ENCODE measurements at regions not wholly inside any gene's neighbourhood (a gene's known extent, or its start where the extent isn't known, plus 50 kb on each side); places are given as distances from the start of the nearest gene placed in this dataset.

DNA sequence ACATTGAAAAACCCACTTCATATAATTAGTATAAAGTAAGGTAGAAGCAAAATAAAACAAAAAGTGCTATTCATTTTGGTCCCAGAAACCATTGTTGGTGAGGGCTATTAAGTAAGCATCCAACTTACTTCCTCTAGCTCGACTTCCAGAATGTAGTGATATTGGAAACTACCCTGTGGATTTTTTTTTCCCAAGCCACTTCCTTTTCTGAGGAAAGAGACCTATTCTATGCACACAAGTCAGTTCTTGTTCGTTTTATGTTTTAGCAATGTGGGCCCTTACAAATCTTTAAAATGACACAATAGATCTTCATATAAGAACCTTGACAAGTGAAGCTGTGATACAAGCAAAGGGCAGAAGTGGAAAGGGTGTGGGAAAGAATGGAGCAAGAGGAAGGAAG is 402.0 kb upstream of the TBL1XR1 start:
- peaks cover 39% of the 10 kb centered on the region for H3K4me1 ChIP-seq (ENCODE audit: control insufficient read depth, insufficient read depth, low read length)

GRCh38 chr3:177599837-177600236 is 402.6 kb upstream of the TBL1XR1 start:
- H3K9me3 ChIP-seq (ENCODE audit: control insufficient read depth in 2 of 2, low read length in 2 of 2): no peaks in the 10 kb centered on the region
- H3K9ac ChIP-seq (ENCODE audit: low read length in 2 of 2): no peak overlapping the region
- peaks cover 39% of the 10 kb centered on the region for H3K4me1 ChIP-seq (ENCODE audit: control insufficient read depth, insufficient read depth, low read length)
- H3K36me3 ChIP-seq (ENCODE audit: control insufficient read depth in 2 of 2, insufficient read depth in 2 of 2, low read length in 2 of 2): no peaks in the 10 kb centered on the region
- peak overlapping the region; percentile 13 for H3K27ac ChIP-seq (ENCODE audit: low read length)
- H3K27me3 ChIP-seq (ENCODE audit: control insufficient read depth in 1 of 2, insufficient read depth in 2 of 2, low read length in 2 of 2): no peaks in the 10 kb centered on the region
- no peak overlapping the region for H3K4me3 ChIP-seq (ENCODE audit: low read length in 2 of 2)

More for the DNA sequence above, 402.0 kb upstream of the TBL1XR1 start:
- H3K27me3 ChIP-seq (ENCODE audit: control insufficient read depth in 1 of 2, insufficient read depth in 2 of 2, low read length in 2 of 2): no peaks in the 10 kb centered on the region
- no peaks in the 10 kb centered on the region for H3K36me3 ChIP-seq (ENCODE audit: control insufficient read depth in 2 of 2, insufficient read depth in 2 of 2, low read length in 2 of 2)
- no peak overlapping the region for H3K4me3 ChIP-seq (ENCODE audit: low read length in 2 of 2)
- peak overlapping the region; percentile 13 for H3K27ac ChIP-seq (ENCODE audit: low read length)
- no peaks in the 10 kb centered on the region for H3K9me3 ChIP-seq (ENCODE audit: control insufficient read depth in 2 of 2, low read length in 2 of 2)
- no peak overlapping the region for H3K9ac ChIP-seq (ENCODE audit: low read length in 2 of 2)

DNA sequence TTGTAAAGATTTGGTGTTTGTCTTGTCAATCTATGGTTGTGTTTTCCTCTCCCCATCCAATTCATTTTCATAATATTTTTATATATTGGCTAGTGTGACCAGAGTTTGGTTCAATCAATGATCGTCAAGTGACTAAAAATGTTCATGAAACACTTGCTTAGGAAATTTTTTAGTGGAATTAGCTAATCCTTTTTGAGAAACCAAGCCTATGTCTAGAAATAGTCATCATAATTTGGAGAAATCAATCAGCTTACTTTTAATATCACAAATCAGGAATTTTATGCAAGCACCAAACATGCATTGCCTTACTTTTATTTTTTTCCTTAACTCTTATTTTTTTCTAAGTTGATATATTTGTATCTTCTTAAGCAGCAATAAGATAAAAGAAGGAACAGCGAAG is 403.1 kb upstream of the TBL1XR1 start:
- peaks cover 39% of the 10 kb centered on the region for H3K4me1 ChIP-seq (ENCODE audit: control insufficient read depth, insufficient read depth, low read length)

DNA sequence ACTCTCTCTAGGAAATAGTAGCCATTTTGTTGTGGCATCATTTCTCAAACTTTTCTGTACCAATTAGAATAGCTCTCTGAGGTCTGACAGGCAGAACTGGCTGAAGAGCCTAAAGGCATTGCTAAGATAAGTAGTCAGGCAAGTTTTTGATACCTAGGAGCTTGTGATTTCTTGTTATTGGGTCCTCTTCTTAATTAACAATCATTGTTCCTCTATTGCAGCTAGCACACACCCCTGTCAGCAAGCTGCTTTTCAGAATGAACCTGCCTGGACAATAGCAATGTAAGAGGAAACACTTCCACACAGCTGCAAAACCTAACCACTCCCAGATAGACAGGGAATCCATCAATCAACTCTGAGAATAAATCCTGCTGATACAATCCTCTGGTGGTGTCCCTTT is 403.9 kb upstream of the TBL1XR1 start:
- no peaks in the 10 kb centered on the region for H3K36me3 ChIP-seq (ENCODE audit: control insufficient read depth in 2 of 2, insufficient read depth in 2 of 2, low read length in 2 of 2)
- H3K27ac ChIP-seq (ENCODE audit: low read length): no peak overlapping the region
- H3K9me3 ChIP-seq (ENCODE audit: control insufficient read depth in 2 of 2, low read length in 2 of 2): no peaks in the 10 kb centered on the region
- H3K9ac ChIP-seq (ENCODE audit: low read length in 2 of 2): no peak overlapping the region
- H3K27me3 ChIP-seq (ENCODE audit: control insufficient read depth in 1 of 2, insufficient read depth in 2 of 2, low read length in 2 of 2): no peaks in the 10 kb centered on the region
- peaks cover 38% of the 10 kb centered on the region for H3K4me1 ChIP-seq (ENCODE audit: control insufficient read depth, insufficient read depth, low read length)
- no peak overlapping the region for H3K4me3 ChIP-seq (ENCODE audit: low read length in 2 of 2)

More for the DNA sequence above, 403.1 kb upstream of the TBL1XR1 start:
- Histone ChIP-seq H3K27ac (ENCODE audit: low read length) (no peak overlapping the region), H3K9ac (ENCODE audit: low read length in 2 of 2) (no peak overlapping the region), H3K36me3 (ENCODE audit: control insufficient read depth in 2 of 2, insufficient read depth in 2 of 2, low read length in 2 of 2) (no peaks in the 10 kb centered on the region), H3K9me3 (ENCODE audit: control insufficient read depth in 2 of 2, low read length in 2 of 2) (no peaks in the 10 kb centered on the region), H3K27me3 (ENCODE audit: control insufficient read depth in 1 of 2, insufficient read depth in 2 of 2, low read length in 2 of 2) (no peaks in the 10 kb centered on the region), H3K4me3 (ENCODE audit: low read length in 2 of 2) (no peak overlapping the region)

- H3K27ac ChIP-seq (ENCODE audit: low read length): no peak overlapping the region
- no peak overlapping the region for H3K4me3 ChIP-seq (ENCODE audit: low read length in 2 of 2)
- H3K4me1 ChIP-seq (ENCODE audit: control insufficient read depth, insufficient read depth, low read length): peaks cover 31% of the 10 kb centered on the region
- no peaks in the 10 kb centered on the region for H3K36me3 ChIP-seq (ENCODE audit: control insufficient read depth in 2 of 2, insufficient read depth in 2 of 2, low read length in 2 of 2)
- H3K9ac ChIP-seq (ENCODE audit: low read length in 2 of 2): no peak overlapping the region
- H3K27me3 ChIP-seq (ENCODE audit: control insufficient read depth in 1 of 2, insufficient read depth in 2 of 2, low read length in 2 of 2): no peaks in the 10 kb centered on the region
- no peaks in the 10 kb centered on the region for H3K9me3 ChIP-seq (ENCODE audit: control insufficient read depth in 2 of 2, low read length in 2 of 2)
Observed at GRCh38 chr3:177602601-177603147, 405.4 kb upstream of the TBL1XR1 start.

DNA sequence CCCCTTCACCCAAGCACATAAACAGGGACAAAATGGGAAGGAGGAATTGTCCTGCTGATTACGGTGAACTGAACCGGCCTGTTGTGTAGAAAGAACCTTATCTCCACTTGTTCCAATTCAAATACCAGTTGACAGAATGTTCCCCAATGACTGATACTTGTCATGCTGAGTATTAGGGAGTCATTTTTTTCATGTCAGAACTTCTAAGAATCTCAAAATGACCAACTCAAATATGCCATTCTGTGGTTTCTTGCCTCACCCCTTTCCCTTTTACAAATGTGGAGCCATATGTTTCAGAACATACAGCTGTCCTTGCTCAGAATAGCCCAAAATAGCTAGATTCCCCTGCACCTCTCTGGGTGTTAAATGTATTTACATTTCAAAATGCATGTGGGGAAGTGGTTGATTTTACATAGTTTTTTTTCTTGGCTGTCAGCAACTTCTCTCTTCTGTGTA is 405.9 kb upstream of the TBL1XR1 start:
- no peak overlapping the region for H3K9ac ChIP-seq (ENCODE audit: low read length in 2 of 2)
- no peak overlapping the region for H3K27ac ChIP-seq (ENCODE audit: low read length)
- H3K27me3 ChIP-seq (ENCODE audit: control insufficient read depth in 1 of 2, insufficient read depth in 2 of 2, low read length in 2 of 2): no peaks in the 10 kb centered on the region
- H3K4me1 ChIP-seq (ENCODE audit: control insufficient read depth, insufficient read depth, low read length): peaks cover 29% of the 10 kb centered on the region
- H3K4me3 ChIP-seq (ENCODE audit: low read length in 2 of 2): no peak overlapping the region
- no peaks in the 10 kb centered on the region for H3K36me3 ChIP-seq (ENCODE audit: control insufficient read depth in 2 of 2, insufficient read depth in 2 of 2, low read length in 2 of 2)
- H3K9me3 ChIP-seq (ENCODE audit: control insufficient read depth in 2 of 2, low read length in 2 of 2): no peaks in the 10 kb centered on the region

DNA sequence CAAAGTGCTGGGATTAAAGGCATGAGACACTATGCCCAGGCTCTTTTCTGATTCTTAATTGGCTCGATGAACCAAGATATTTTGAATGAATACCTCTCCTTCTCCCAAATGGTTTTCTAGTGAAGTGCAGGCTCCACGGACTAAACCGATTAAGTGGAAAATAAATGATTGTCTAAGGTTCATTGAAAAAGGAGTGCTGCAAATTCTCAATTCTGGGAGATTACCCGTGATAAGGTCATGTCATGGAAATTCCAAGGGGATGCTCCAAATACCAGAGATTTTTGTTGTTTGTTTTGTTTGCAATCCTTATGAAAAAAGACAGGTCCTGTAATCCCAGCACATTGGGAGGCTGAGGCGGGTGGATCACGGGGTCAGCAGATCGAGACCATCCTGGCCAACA is 406.9 kb upstream of the TBL1XR1 start:
- no peak overlapping the region for H3K4me3 ChIP-seq (ENCODE audit: low read length in 2 of 2)
- peaks cover 21% of the 10 kb centered on the region for H3K4me1 ChIP-seq (ENCODE audit: control insufficient read depth, insufficient read depth, low read length)
- H3K27ac ChIP-seq (ENCODE audit: low read length): no peak overlapping the region
- no peaks in the 10 kb centered on the region for H3K9me3 ChIP-seq (ENCODE audit: control insufficient read depth in 2 of 2, low read length in 2 of 2)
- no peaks in the 10 kb centered on the region for H3K27me3 ChIP-seq (ENCODE audit: control insufficient read depth in 1 of 2, insufficient read depth in 2 of 2, low read length in 2 of 2)
- no peak overlapping the region for H3K9ac ChIP-seq (ENCODE audit: low read length in 2 of 2)
- H3K36me3 ChIP-seq (ENCODE audit: control insufficient read depth in 2 of 2, insufficient read depth in 2 of 2, low read length in 2 of 2): no peaks in the 10 kb centered on the region

GRCh38 chr3:177606891-177607290 is 409.6 kb upstream of the TBL1XR1 start:
- Histone ChIP-seq H3K4me3 (ENCODE audit: low read length in 2 of 2) (no peak overlapping the region), H3K27me3 (ENCODE audit: control insufficient read depth in 1 of 2, insufficient read depth in 2 of 2, low read length in 2 of 2) (no peaks in the 10 kb centered on the region), H3K9me3 (ENCODE audit: control insufficient read depth in 2 of 2, low read length in 2 of 2) (no peaks in the 10 kb centered on the region), H3K9ac (ENCODE audit: low read length in 2 of 2) (no peak overlapping the region), H3K4me1 (ENCODE audit: control insufficient read depth, insufficient read depth, low read length) (peaks cover 25% of the 10 kb centered on the region), H3K27ac (ENCODE audit: low read length) (peak overlapping the region; percentile 12), H3K36me3 (ENCODE audit: control insufficient read depth in 2 of 2, insufficient read depth in 2 of 2, low read length in 2 of 2) (no peaks in the 10 kb centered on the region)

- Histone ChIP-seq H3K4me1 (ENCODE audit: control insufficient read depth, insufficient read depth, low read length) (peaks cover 23% of the 10 kb centered on the region), H3K27ac (ENCODE audit: low read length) (peak overlapping the region; percentile 12), H3K27me3 (ENCODE audit: control insufficient read depth in 1 of 2, insufficient read depth in 2 of 2, low read length in 2 of 2) (no peaks in the 10 kb centered on the region), H3K9ac (ENCODE audit: low read length in 2 of 2) (no peak overlapping the region), H3K36me3 (ENCODE audit: control insufficient read depth in 2 of 2, insufficient read depth in 2 of 2, low read length in 2 of 2) (no peaks in the 10 kb centered on the region), H3K4me3 (ENCODE audit: low read length in 2 of 2) (no peak overlapping the region), H3K9me3 (ENCODE audit: control insufficient read depth in 2 of 2, low read length in 2 of 2) (no peaks in the 10 kb centered on the region)
Observed at GRCh38 chr3:177607589-177607988, 410.3 kb upstream of the TBL1XR1 start.

DNA sequence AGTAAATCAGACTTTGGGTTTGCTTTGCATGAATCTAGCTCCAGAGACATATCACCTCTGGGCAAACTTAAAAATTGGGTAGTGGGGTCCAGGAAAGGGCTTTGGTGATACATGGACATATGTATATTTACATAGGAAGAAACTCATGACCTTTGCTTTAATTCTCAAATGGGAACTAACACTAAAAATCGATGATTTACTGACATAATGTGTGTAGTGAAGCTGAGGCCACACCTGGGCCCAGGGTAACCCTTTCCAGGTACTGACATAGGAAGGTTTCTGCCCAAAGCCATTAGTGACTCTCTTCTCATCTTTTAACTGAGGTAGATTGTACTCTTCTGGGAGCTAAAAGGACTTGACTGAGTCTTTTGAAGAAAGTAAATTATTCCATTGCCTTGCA is 411.2 kb upstream of the TBL1XR1 start:
- Histone ChIP-seq H3K36me3 (ENCODE audit: control insufficient read depth in 2 of 2, insufficient read depth in 2 of 2, low read length in 2 of 2) (no peaks in the 10 kb centered on the region), H3K9me3 (ENCODE audit: control insufficient read depth in 2 of 2, low read length in 2 of 2) (no peaks in the 10 kb centered on the region), H3K4me1 (ENCODE audit: control insufficient read depth, insufficient read depth, low read length) (peaks cover 17% of the 10 kb centered on the region), H3K27me3 (ENCODE audit: control insufficient read depth in 1 of 2, insufficient read depth in 2 of 2, low read length in 2 of 2) (no peaks in the 10 kb centered on the region), H3K4me3 (ENCODE audit: low read length in 2 of 2) (no peak overlapping the region), H3K9ac (ENCODE audit: low read length in 2 of 2) (no peak overlapping the region), H3K27ac (ENCODE audit: low read length) (no peak overlapping the region)

DNA sequence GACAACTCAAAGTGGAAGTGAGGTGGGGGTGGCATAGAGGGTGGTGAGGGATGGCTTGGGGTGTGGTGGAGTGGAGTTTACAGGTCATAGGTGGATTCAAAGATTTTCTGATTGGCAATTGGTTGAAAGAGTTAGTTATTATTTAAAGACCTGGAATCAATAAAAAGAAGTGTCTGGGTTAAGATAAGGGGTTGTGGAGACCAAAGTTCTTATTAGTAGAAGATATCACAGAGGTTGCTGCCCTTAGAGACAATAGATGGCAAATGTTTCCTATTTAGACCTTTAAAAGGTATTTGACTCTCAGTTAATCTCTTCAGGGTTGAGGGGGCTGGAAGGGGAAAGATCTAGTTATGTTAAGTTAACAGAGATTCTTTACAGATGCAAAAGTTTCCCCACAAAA is 412.3 kb upstream of the TBL1XR1 start:
- Histone ChIP-seq H3K4me1 (ENCODE audit: control insufficient read depth, insufficient read depth, low read length) (peaks cover 17% of the 10 kb centered on the region), H3K36me3 (ENCODE audit: control insufficient read depth in 2 of 2, insufficient read depth in 2 of 2, low read length in 2 of 2) (no peaks in the 10 kb centered on the region)

More for the DNA sequence above, 412.3 kb upstream of the TBL1XR1 start:
- H3K27ac ChIP-seq (ENCODE audit: low read length): no peak overlapping the region
- H3K9ac ChIP-seq (ENCODE audit: low read length in 2 of 2): no peak overlapping the region
- H3K4me3 ChIP-seq (ENCODE audit: low read length in 2 of 2): no peak overlapping the region
- H3K9me3 ChIP-seq (ENCODE audit: control insufficient read depth in 2 of 2, low read length in 2 of 2): no peaks in the 10 kb centered on the region
- H3K27me3 ChIP-seq (ENCODE audit: control insufficient read depth in 1 of 2, insufficient read depth in 2 of 2, low read length in 2 of 2): no peaks in the 10 kb centered on the region

All from stomach smooth muscle (tissue), 2 donors.